ENCODE measurements at regions not wholly inside any gene's neighbourhood (a gene's known extent, or its start where the extent isn't known, plus 50 kb on each side); places are given as distances from the start of the nearest gene placed in this dataset.

- ATAC-seq = no peak
These were observed 375.7 kb downstream of the SHANK2 start for GRCh38 chr11:70876685-70877084.

More at GRCh38 chr11:70876685-70877084, 375.7 kb downstream of the SHANK2 start:
- no peaks in the 10 kb centered on the region; the same call in 1 of the 2 replicates for H3K79me2 ChIP-seq (replicated peaks; ENCODE audit: insufficient read depth)
- H3K36me3 ChIP-seq (ENCODE audit: insufficient read depth) = no peaks in the 10 kb centered on the region
- Mint-ChIP-seq H3K9me3 (no peaks in the 10 kb centered on the region), H3K4me3 (no peak overlapping the region), H3K27me3 (ENCODE audit: insufficient read depth, low read depth, poor library complexity) (peaks cover 14% of the 10 kb centered on the region), H3K27ac (no peak overlapping the region), H3K36me3 (ENCODE audit: low read depth) (no peaks in the 10 kb centered on the region; the same call in 2 of the 3 replicates), H3K4me1 (peaks cover 56% of the 10 kb centered on the region)
- no peak overlapping the region for H2AFZ ChIP-seq
- H3K27ac ChIP-seq (ENCODE audit: low read depth) = no peak overlapping the region
- H4K20me1 ChIP-seq (replicated peaks; ENCODE audit: insufficient read depth) = peaks cover 10% of the 10 kb centered on the region
- peaks cover 16% of the 10 kb centered on the region for H3K4me1 ChIP-seq (ENCODE audit: insufficient read depth)
- no peak for TF ChIP-seq JUNB (IDR thresholded peaks at IDR 0.05; ENCODE audit: unreplicated experiment)
- no peak for TF ChIP-seq STAT1 (IDR thresholded peaks at IDR 0.05; ENCODE audit: unreplicated experiment)
- TF ChIP-seq ZNF331 (CRISPR knock-in tag; IDR thresholded peaks at IDR 0.05; ENCODE audit: low read depth) = no peak
- no peak for TF ChIP-seq ZNF114 (CRISPR knock-in tag; IDR thresholded peaks at IDR 0.05)
- no peak for TF ChIP-seq ETS1 (IDR thresholded peaks at IDR 0.05)
- TF ChIP-seq EZH2phosphoT487 (IDR thresholded peaks at IDR 0.05; ENCODE audit: unreplicated experiment) = no peak
- no peak for TF ChIP-seq POLR2AphosphoS5 (IDR thresholded peaks at IDR 0.05; ENCODE audit: low read depth)
- TF ChIP-seq ZNF462 (CRISPR knock-in tag; IDR thresholded peaks at IDR 0.05) = no peak
- no peak for TF ChIP-seq NANOG (IDR thresholded peaks at IDR 0.05; ENCODE audit: borderline replicate concordance)
- no peak for TF ChIP-seq EZH2 (IDR thresholded peaks at IDR 0.05; ENCODE audit: low read depth, unreplicated experiment)
- TF ChIP-seq CREB1 (CRISPR knock-in tag; IDR thresholded peaks at IDR 0.05; ENCODE audit: low read depth) = no peak
- TF ChIP-seq REST (IDR thresholded peaks at IDR 0.05; ENCODE audit: unreplicated experiment) = no peak
- no peak for TF ChIP-seq CTCF (conservative IDR thresholded peaks at IDR 0.05; ENCODE audit: low read depth in 2 of 2)
- no peak for DNase-seq (ENCODE audit: low spot score)
- H3K27me3 ChIP-seq (ENCODE audit: insufficient read depth) = no peaks in the 10 kb centered on the region
- no peaks in the 10 kb centered on the region for H3F3A ChIP-seq (replicated peaks; ENCODE audit: low read depth)
- no peak overlapping the region for H3K4me3 ChIP-seq
- no peaks in the 10 kb centered on the region; the same call in 1 of the 2 replicates for H3K9me2 ChIP-seq (ENCODE audit: insufficient read depth)
- H3K4me2 ChIP-seq = no peak overlapping the region

All from GM23338 (cell line).